OCI-LY3 (cell line): ENCODE measurements at regions not wholly inside any gene's neighbourhood (a gene's known extent, or its start where the extent isn't known, plus 50 kb on each side); places are given as distances from the start of the nearest gene placed in this dataset.

Experiments used
- H2AFZ ChIP-seq: fragments of 200-600, 300-600 bp; shearing (Covaris generic); 2 replicates; pipeline ENCODE4 v1.6.0; 2014; ENCODE audit warnings: antibody characterized with exemption, low read depth, low read length
- H3K27ac ChIP-seq: fragments of 200-600, 300-600 bp; sonication (generic); 2 replicates; pipeline ENCODE4 v1.5.1; 2014; ENCODE audit warnings: mild to moderate bottlenecking, low read length, moderate library complexity, mixed read lengths
- H3K27me3 ChIP-seq: fragments of 200-600, 300-600 bp; sonication (generic); 2 replicates; pipeline ENCODE4 v1.6.1; 2014; ENCODE audit warnings: low read depth, low read length, mixed read lengths
- H3K36me3 ChIP-seq: fragments of 200-600, 300-600 bp; sonication (generic); replicated peaks from 2 replicates; pipeline ENCODE3; 2014; ENCODE audit warnings: low read depth, low read length, mixed read lengths
- H3K4me1 ChIP-seq: fragments of 300-600, 200-600 bp; sonication (generic); 2 replicates; pipeline ENCODE4 v1.6.1; 2014; ENCODE audit warnings: low read length, mixed read lengths
- H3K4me2 ChIP-seq: fragments of 200-600, 300-600 bp; sonication (generic); 2 replicates; pipeline ENCODE4 v1.6.1; 2014; ENCODE audit warnings: low read length, mixed read lengths
- H3K4me3 ChIP-seq: fragments of 300-600, 200-600 bp; sonication (generic); 2 replicates; pipeline ENCODE4 v1.5.1; 2014; ENCODE audit warnings: antibody characterized with exemption, mild to moderate bottlenecking, low read length, moderate library complexity
- H3K79me2 ChIP-seq: fragments of 300-600, 200-600 bp; shearing (Covaris generic); 2 replicates; pipeline ENCODE4 v1.6.1; 2014; ENCODE audit warnings: mild to moderate bottlenecking, low read length, mixed read lengths
- H3K9ac ChIP-seq: fragments of 300-600, 200-600 bp; shearing (Covaris generic); 2 replicates; pipeline ENCODE4 v1.6.0; 2014; ENCODE audit warnings: mild to moderate bottlenecking, low read length, moderate library complexity
- H3K9me3 ChIP-seq: fragments of 200-600, 300-600 bp; shearing (Covaris generic); 2 replicates; pipeline ENCODE4 v1.6.1; 2014; ENCODE audit warnings: low read length, mixed read lengths; ENCODE audit not compliant: insufficient read depth
- H4K20me1 ChIP-seq: fragments of 200-600, 300-600 bp; sonication (generic); 2 replicates; pipeline ENCODE4 v1.6.1; 2016; ENCODE audit warnings: low read length, mixed read lengths; ENCODE audit not compliant: insufficient read depth
- CTCF ChIP-seq: fragments of 200-600, 300-600 bp; sonication (generic); IDR thresholded peaks from 2 replicates; pipeline ENCODE4 v1.5.1; 2014; ENCODE audit warnings: antibody characterized with exemption, low read length, low read depth
- EZH2phosphoT487 ChIP-seq: fragments of 200-600 bp; shearing (Covaris generic); IDR thresholded peaks from 2 replicates; pipeline ENCODE4 v1.6.1; 2018; ENCODE audit warnings: antibody characterized with exemption, mixed run types, low read depth

DNA sequence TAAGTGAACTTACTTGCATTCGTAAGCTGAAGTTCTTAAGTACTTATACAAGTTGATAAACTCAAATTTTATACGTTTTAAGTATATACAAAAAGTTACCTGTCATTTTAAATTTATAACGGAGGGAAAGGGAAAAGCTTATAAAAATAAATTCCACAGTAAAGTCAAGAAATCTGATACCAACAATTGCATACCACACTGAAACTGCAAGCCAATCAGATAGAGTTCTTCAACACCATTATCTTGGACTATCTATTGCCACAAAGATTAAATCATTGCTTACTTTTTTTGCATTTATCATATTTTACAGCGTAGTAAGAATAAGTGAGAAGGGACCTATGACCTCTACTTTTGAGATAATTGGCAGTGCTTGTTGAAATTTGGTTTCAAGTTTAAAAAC lies 386.7 kb downstream of the TFAP2A start:
- Histone ChIP-seq H3K27me3 (no peaks in the 10 kb centered on the region), H3K9me3 (no peaks in the 10 kb centered on the region)

GRCh38 chr6:10019851-10020250 lies 395.0 kb downstream of the TFAP2A start:
- Histone ChIP-seq H3K9ac (no peak overlapping the region), H3K4me2 (no peak overlapping the region), H3K36me3 (no peaks in the 10 kb centered on the region), H4K20me1 (no peaks in the 10 kb centered on the region), H3K27ac (no peak overlapping the region), H3K4me1 (no peaks in the 10 kb centered on the region), H3K9me3 (no peaks in the 10 kb centered on the region), H3K79me2 (no peaks in the 10 kb centered on the region), H3K4me3 (no peak overlapping the region), H2AFZ (no peak overlapping the region), H3K27me3 (no peaks in the 10 kb centered on the region)
- TF ChIP-seq EZH2phosphoT487, result no peak
- no peak for TF ChIP-seq CTCF

More for the DNA sequence above, 386.7 kb downstream of the TFAP2A start:
- Histone ChIP-seq H4K20me1 (no peaks in the 10 kb centered on the region), H3K4me2 (no peak overlapping the region), H3K9ac (no peak overlapping the region), H3K4me3 (no peak overlapping the region), H2AFZ (no peak overlapping the region), H3K4me1 (no peaks in the 10 kb centered on the region), H3K36me3 (no peaks in the 10 kb centered on the region), H3K79me2 (no peaks in the 10 kb centered on the region), H3K27ac (no peak overlapping the region)
- TF ChIP-seq CTCF (no peak), EZH2phosphoT487 (no peak)

GRCh38 chr6:10014557-10014956 lies 400.3 kb downstream of the TFAP2A start:
- no peak overlapping the region for H3K4me2 ChIP-seq
- no peaks in the 10 kb centered on the region for H4K20me1 ChIP-seq
- H3K36me3 ChIP-seq, result no peaks in the 10 kb centered on the region
- H3K9ac ChIP-seq, result no peak overlapping the region
- no peak overlapping the region for H2AFZ ChIP-seq
- no peak overlapping the region for H3K27ac ChIP-seq
- H3K4me1 ChIP-seq, result no peaks in the 10 kb centered on the region
- H3K4me3 ChIP-seq, result no peak overlapping the region
- no peaks in the 10 kb centered on the region for H3K27me3 ChIP-seq
- H3K79me2 ChIP-seq, result no peaks in the 10 kb centered on the region
- TF ChIP-seq CTCF (no peak), EZH2phosphoT487 (no peak)
- no peaks in the 10 kb centered on the region for H3K9me3 ChIP-seq

- H2AFZ ChIP-seq, result no peak overlapping the region
- H3K27me3 ChIP-seq, result no peaks in the 10 kb centered on the region
- no peak overlapping the region for H3K9ac ChIP-seq
- H3K27ac ChIP-seq, result no peak overlapping the region
- H3K36me3 ChIP-seq, result no peaks in the 10 kb centered on the region
- no peaks in the 10 kb centered on the region for H3K79me2 ChIP-seq
- H3K4me3 ChIP-seq, result no peak overlapping the region
- TF ChIP-seq CTCF, result no peak
- no peak for TF ChIP-seq EZH2phosphoT487
- H3K4me2 ChIP-seq, result no peak overlapping the region
- no peaks in the 10 kb centered on the region for H4K20me1 ChIP-seq
- H3K9me3 ChIP-seq, result no peaks in the 10 kb centered on the region
- no peaks in the 10 kb centered on the region for H3K4me1 ChIP-seq
Observed at GRCh38 chr6:10000551-10000950, 414.3 kb downstream of the TFAP2A start.
